ENCODE measurements at regions not wholly inside any gene's neighbourhood (a gene's known extent, or its start where the extent isn't known, plus 50 kb on each side); places are given as distances from the start of the nearest gene placed in this dataset.
A peak's percentile ranks its signal among the peaks of the same experiment; 100 is the strongest.

GRCh38 chr7:145184956-145185355 lies 349.1 kb upstream of the TPK1 start:
- no peak overlapping the region for H3K27ac ChIP-seq (ENCODE audit: control insufficient read depth, insufficient read depth)
- ChIA-PET POLR2A (no interaction called here), CTCF (no interaction called here), SMC1A (ENCODE audit: uncharacterized antibody, unreplicated experiment) (no interaction called here), RAD21 (ENCODE audit: unreplicated experiment) (no interaction called here)
- no peaks in the 10 kb centered on the region for H3K36me3 ChIP-seq (ENCODE audit: control insufficient read depth in 2 of 2, insufficient read depth in 2 of 2, low read length in 1 of 2)
- no peaks in the 10 kb centered on the region for H3K9me3 ChIP-seq (replicated peaks; ENCODE audit: control insufficient read depth, insufficient read depth, low read length)
- FAIRE-seq (no peak), DNase-seq (ENCODE audit: low read depth, low spot score) (no peak), ATAC-seq (no peak)
- no TSS peak for BruUV-seq (replicated peaks)
- no peak overlapping the region for H3K4me3 ChIP-seq
- no peak overlapping the region for H2AFZ ChIP-seq (ENCODE audit: control insufficient read depth, low read depth, low read length)
- intact Hi-C loops (cut with micrococcal nuclease; ENCODE audit: unreplicated experiment), result no loop called here
- in situ Hi-C loops (cut with MboI), result no loop called here
- no peaks in the 10 kb centered on the region for H3K27me3 ChIP-seq (replicated peaks in 1 of 2; ENCODE audit: control insufficient read depth in 2 of 2, insufficient read depth in 2 of 2, low read length in 1 of 2)
- WGBS (ENCODE audit: insufficient coverage, insufficient replicate concordance, low lambda C conversion rate, missing lambda C conversion rate), result 61% methylated on average over 2 of the region's 2 CpGs
- no peaks in the 10 kb centered on the region for H3K4me1 ChIP-seq (ENCODE audit: control insufficient read depth, insufficient read depth, low read length)
- no peak overlapping the region for H3K9ac ChIP-seq (ENCODE audit: control insufficient read depth, insufficient read depth, low read length)
- H3K79me2 ChIP-seq (ENCODE audit: control insufficient read depth, insufficient read depth, low read length), result no peaks in the 10 kb centered on the region
- TF ChIP-seq SREBF2 (IDR thresholded peaks at IDR 0.05; ENCODE audit: low read length), result no peak
- no peak overlapping the region for H3K4me2 ChIP-seq (ENCODE audit: control insufficient read depth, insufficient read depth)
- no peaks in the 10 kb centered on the region for H4K20me1 ChIP-seq (ENCODE audit: control insufficient read depth, insufficient read depth)

- ChIA-PET SMC1A (ENCODE audit: uncharacterized antibody, unreplicated experiment) (no interaction called here), POLR2A (no interaction called here), RAD21 (ENCODE audit: unreplicated experiment) (no interaction called here), CTCF (no interaction called here)
- H3K27me3 ChIP-seq (replicated peaks in 1 of 2; ENCODE audit: control insufficient read depth in 2 of 2, insufficient read depth in 2 of 2, low read length in 1 of 2), result no peaks in the 10 kb centered on the region
- H3K79me2 ChIP-seq (ENCODE audit: control insufficient read depth, insufficient read depth, low read length), result no peaks in the 10 kb centered on the region
- no peak overlapping the region for H3K27ac ChIP-seq (ENCODE audit: control insufficient read depth, insufficient read depth)
- no peak for DNase-seq (ENCODE audit: low read depth, low spot score)
- H3K4me1 ChIP-seq (ENCODE audit: control insufficient read depth, insufficient read depth, low read length), result no peaks in the 10 kb centered on the region
- no peaks in the 10 kb centered on the region for H3K36me3 ChIP-seq (ENCODE audit: control insufficient read depth in 2 of 2, insufficient read depth in 2 of 2, low read length in 1 of 2)
- FAIRE-seq, result no peak
- 5% methylated on average over 4 of the region's 4 CpGs for WGBS (ENCODE audit: insufficient coverage, insufficient replicate concordance, low lambda C conversion rate, missing lambda C conversion rate)
- H2AFZ ChIP-seq (ENCODE audit: control insufficient read depth, low read depth, low read length), result no peak overlapping the region
- no peaks in the 10 kb centered on the region for H3K9me3 ChIP-seq (replicated peaks; ENCODE audit: control insufficient read depth, insufficient read depth, low read length)
- H3K4me3 ChIP-seq, result no peak overlapping the region
- no peaks in the 10 kb centered on the region for H4K20me1 ChIP-seq (ENCODE audit: control insufficient read depth, insufficient read depth)
- in situ Hi-C loops (cut with MboI) (no loop called here), intact Hi-C loops (cut with micrococcal nuclease; ENCODE audit: unreplicated experiment) (no loop called here)
- no TSS peak for BruUV-seq (replicated peaks)
- H3K9ac ChIP-seq (ENCODE audit: control insufficient read depth, insufficient read depth, low read length), result no peak overlapping the region
- no peak overlapping the region for H3K4me2 ChIP-seq (ENCODE audit: control insufficient read depth, insufficient read depth)
- ATAC-seq, result no peak
- peak; percentile 85 for TF ChIP-seq RAD51 (IDR thresholded peaks at IDR 0.05)
- no peak for TF ChIP-seq SIN3A (IDR thresholded peaks at IDR 0.05; ENCODE audit: low read depth, low read length)
- TF ChIP-seq DPF2 (IDR thresholded peaks at IDR 0.05), result no peak
These were observed 347.2 kb upstream of the TPK1 start for GRCh38 chr7:145183069-145183468.
